HEK293 (cell line): ENCODE measurements at regions not wholly inside any gene's neighbourhood (a gene's known extent, or its start where the extent isn't known, plus 50 kb on each side); places are given as distances from the start of the nearest gene placed in this dataset.

Experiments
- CTCF ChIA-PET: fragments of 350-600 bp; formaldehyde crosslinking; extraction: SDS; loops from one replicate; lab custom pipeline; 2021; ENCODE audit warnings: antibody characterized with exemption; lab: Yijun Ruan, JAX
- POLR2A ChIA-PET: fragments of 300-600 bp; formaldehyde crosslinking; extraction: SDS; loops from one replicate; lab custom pipeline; 2020; ENCODE audit warnings: antibody characterized with exemption, inconsistent platforms; lab: Yijun Ruan, JAX
- H3K27ac ChIP-seq: fragments of 200-500 bp; sonication (Bioruptor generic); 2 replicates; pipeline ENCODE4 v1.5.1; 2014; ENCODE audit warnings: low read depth, low read length, control low read depth, inconsistent platforms; ENCODE audit errors: extremely low read depth
- H3K36me3 ChIP-seq, 2 experiments: fragments of 200-500 bp in 1 of 2; sonication (Bioruptor generic) in 1 of 2; 1 replicate in 1 of 2; 2 replicates in 1 of 2; pipeline ENCODE4 v1.5.1; 2014 to 2017; ENCODE audit warnings: inconsistent platforms in 2 of 2, low read length in 2 of 2; ENCODE audit not compliant: control insufficient read depth in 2 of 2, insufficient read depth in 1 of 2
- H3K4me1 ChIP-seq: fragments of 200-500 bp; sonication (Bioruptor generic); 2 replicates; pipeline ENCODE4 v1.5.1; 2014; ENCODE audit warnings: mild to moderate bottlenecking, low read length, inconsistent platforms; ENCODE audit not compliant: control insufficient read depth, insufficient read depth
- H3K4me3 ChIP-seq: 2 replicates; pipeline ENCODE4 v1.5.1; 2011; ENCODE audit warnings: low read depth, mild to moderate bottlenecking, control low read depth, low read length, moderate library complexity
- H3K9me3 ChIP-seq: fragments of 200-500 bp; sonication (Bioruptor generic); 2 replicates; pipeline ENCODE4 v1.5.1; 2014; ENCODE audit warnings: low read depth, low read length, inconsistent platforms; ENCODE audit not compliant: control insufficient read depth, insufficient read depth
- EGR2 ChIP-seq: fragments of 450-650 bp; formaldehyde crosslinking; IDR thresholded peaks from 2 replicates; pipeline ENCODE4 v1.5.1; 2016; ENCODE audit warnings: low read depth, missing biosample characterization, missing genetic modification characterization
- HOXA7 ChIP-seq: sonication (generic); formaldehyde crosslinking; IDR thresholded peaks from 2 replicates; pipeline ENCODE4 v1.8.1; 2022; ENCODE audit warnings: missing genetic modification reagents, borderline replicate concordance
- SP3 ChIP-seq: fragments of 450-650 bp; formaldehyde crosslinking; IDR thresholded peaks from 2 replicates; pipeline ENCODE4 v1.5.1; 2016; ENCODE audit warnings: missing biosample characterization, missing genetic modification characterization
- ZEB2 ChIP-seq: fragments of 450-650 bp; formaldehyde crosslinking; IDR thresholded peaks from 2 replicates; pipeline ENCODE4 v1.5.1; 2016; ENCODE audit warnings: missing biosample characterization, missing genetic modification characterization
- ZFP37 ChIP-seq: fragments of 450-650 bp; formaldehyde crosslinking; IDR thresholded peaks from 2 replicates; pipeline ENCODE4 v1.5.1; 2016; ENCODE audit warnings: missing biosample characterization, missing genetic modification characterization
- ZNF223 ChIP-seq: fragments of 450-650 bp; formaldehyde crosslinking; IDR thresholded peaks from 2 replicates; pipeline ENCODE4 v1.5.1; 2016; ENCODE audit warnings: missing biosample characterization, missing genetic modification characterization
- ZNF24 ChIP-seq: fragments of 450-650 bp; formaldehyde crosslinking; IDR thresholded peaks from 2 replicates; pipeline ENCODE4 v1.5.1; 2016; ENCODE audit warnings: missing biosample characterization, missing genetic modification characterization
- ZNF266 ChIP-seq: fragments of 450-650 bp; formaldehyde crosslinking; IDR thresholded peaks from 2 replicates; pipeline ENCODE4 v1.5.1; 2016; ENCODE audit warnings: missing biosample characterization, missing genetic modification characterization, low read depth
- ZNF416 ChIP-seq: fragments of 450-650 bp; formaldehyde crosslinking; IDR thresholded peaks from 2 replicates; pipeline ENCODE4 v1.5.1; 2016; ENCODE audit warnings: missing biosample characterization, missing genetic modification characterization
- ZNF529 ChIP-seq: fragments of 450-650 bp; formaldehyde crosslinking; IDR thresholded peaks from 2 replicates; pipeline ENCODE4 v1.5.1; 2017; ENCODE audit warnings: missing genetic modification characterization, missing biosample characterization; ENCODE audit not compliant: insufficient replicate concordance
- ZNF596 ChIP-seq: fragments of 450-650 bp; IDR thresholded peaks from 2 replicates; pipeline ENCODE4 v1.5.0; 2018; ENCODE audit warnings: missing biosample characterization, mild to moderate bottlenecking, missing genetic modification characterization, moderate library complexity
- ZNF600 ChIP-seq: fragments of 450-650 bp; formaldehyde crosslinking; IDR thresholded peaks from 2 replicates; pipeline ENCODE4 v1.5.1; 2016; ENCODE audit warnings: missing biosample characterization, missing genetic modification characterization
- TF ChIP-seq, protein P1 (sequence below): fragments of 450-650 bp; formaldehyde crosslinking; conservative IDR thresholded peaks from 2 replicates; pipeline ENCODE4 v1.5.1; 2016; ENCODE audit warnings: low read depth, missing biosample characterization, missing genetic modification characterization
- TF ChIP-seq, protein P2 (sequence below): fragments of 450-650 bp; formaldehyde crosslinking; IDR thresholded peaks from 2 replicates; pipeline ENCODE4 v1.5.1; 2016; ENCODE audit warnings: missing biosample characterization, missing genetic modification characterization
- TF ChIP-seq, protein P3 (sequence below): fragments of 450-650 bp; formaldehyde crosslinking; optimal IDR thresholded peaks from 2 replicates; pipeline ENCODE3; 2016; ENCODE audit warnings: missing biosample characterization, mild to moderate bottlenecking, missing genetic modification characterization
- TF ChIP-seq, protein P4 (sequence below): fragments of 450-650 bp; formaldehyde crosslinking; IDR thresholded peaks from 2 replicates; pipeline ENCODE4 v1.5.1; 2016; ENCODE audit warnings: missing biosample characterization, missing genetic modification characterization
- TF ChIP-seq, protein P5 (sequence below): fragments of 450-650 bp; formaldehyde crosslinking; conservative IDR thresholded peaks from 2 replicates; pipeline ENCODE4 v1.5.1; 2016; ENCODE audit warnings: low read depth, missing biosample characterization, missing genetic modification characterization

DNA sequence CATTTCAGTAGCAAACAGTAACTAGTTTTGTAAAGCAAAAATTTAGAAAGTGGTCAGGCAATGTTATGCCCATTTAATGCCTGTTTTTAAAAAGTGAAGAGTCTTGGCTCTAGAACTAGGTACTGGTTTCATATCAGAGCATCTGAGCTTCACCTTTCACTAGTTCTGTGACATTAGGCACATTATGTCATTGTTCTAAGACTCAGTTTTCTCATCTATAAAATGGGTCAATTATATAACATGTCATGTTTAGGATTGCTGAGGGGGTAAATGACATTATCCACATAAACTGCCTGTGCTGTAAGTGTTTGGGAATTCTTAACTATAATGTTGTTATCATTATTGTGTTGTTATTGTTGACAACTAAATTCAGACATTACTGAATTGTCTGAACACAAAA is 235.6 kb upstream of the ZC3H12C start (continued):
- no peak for TF ChIP-seq ZNF529 (tag by site-specific recombination)
- no peak for TF ChIP-seq SP3 (tag by site-specific recombination)
- TF ChIP-seq ZNF416 (tag by site-specific recombination) = no peak
- no peak for TF ChIP-seq HOXA7 (CRISPR knock-in tag)
- no peak for TF ChIP-seq ZEB2 (tag by site-specific recombination)
- TF ChIP-seq, all 188 proteins: peak for 0

DNA sequence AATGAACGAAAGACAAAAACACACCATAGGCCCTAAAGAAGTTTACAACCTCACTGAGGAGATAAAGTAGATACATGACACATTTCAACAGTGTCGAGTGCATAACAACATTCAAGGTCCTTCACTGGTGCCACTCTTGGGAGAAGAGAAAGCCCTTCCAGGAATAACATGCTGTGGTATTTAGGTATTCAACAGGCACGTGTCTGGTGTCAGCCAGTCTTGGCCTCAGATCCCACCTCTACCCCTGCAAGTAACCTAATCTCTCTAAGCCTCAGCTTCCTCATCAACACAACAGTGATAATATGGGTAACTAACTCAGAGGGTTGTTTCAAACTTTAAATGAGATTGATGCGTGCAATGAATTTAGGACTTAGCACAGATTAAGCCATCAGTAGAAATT is 235.0 kb upstream of the ZC3H12C start:
- no peak for TF ChIP-seq ZNF596 (tag by site-specific recombination)
- TF ChIP-seq, protein P1, sequence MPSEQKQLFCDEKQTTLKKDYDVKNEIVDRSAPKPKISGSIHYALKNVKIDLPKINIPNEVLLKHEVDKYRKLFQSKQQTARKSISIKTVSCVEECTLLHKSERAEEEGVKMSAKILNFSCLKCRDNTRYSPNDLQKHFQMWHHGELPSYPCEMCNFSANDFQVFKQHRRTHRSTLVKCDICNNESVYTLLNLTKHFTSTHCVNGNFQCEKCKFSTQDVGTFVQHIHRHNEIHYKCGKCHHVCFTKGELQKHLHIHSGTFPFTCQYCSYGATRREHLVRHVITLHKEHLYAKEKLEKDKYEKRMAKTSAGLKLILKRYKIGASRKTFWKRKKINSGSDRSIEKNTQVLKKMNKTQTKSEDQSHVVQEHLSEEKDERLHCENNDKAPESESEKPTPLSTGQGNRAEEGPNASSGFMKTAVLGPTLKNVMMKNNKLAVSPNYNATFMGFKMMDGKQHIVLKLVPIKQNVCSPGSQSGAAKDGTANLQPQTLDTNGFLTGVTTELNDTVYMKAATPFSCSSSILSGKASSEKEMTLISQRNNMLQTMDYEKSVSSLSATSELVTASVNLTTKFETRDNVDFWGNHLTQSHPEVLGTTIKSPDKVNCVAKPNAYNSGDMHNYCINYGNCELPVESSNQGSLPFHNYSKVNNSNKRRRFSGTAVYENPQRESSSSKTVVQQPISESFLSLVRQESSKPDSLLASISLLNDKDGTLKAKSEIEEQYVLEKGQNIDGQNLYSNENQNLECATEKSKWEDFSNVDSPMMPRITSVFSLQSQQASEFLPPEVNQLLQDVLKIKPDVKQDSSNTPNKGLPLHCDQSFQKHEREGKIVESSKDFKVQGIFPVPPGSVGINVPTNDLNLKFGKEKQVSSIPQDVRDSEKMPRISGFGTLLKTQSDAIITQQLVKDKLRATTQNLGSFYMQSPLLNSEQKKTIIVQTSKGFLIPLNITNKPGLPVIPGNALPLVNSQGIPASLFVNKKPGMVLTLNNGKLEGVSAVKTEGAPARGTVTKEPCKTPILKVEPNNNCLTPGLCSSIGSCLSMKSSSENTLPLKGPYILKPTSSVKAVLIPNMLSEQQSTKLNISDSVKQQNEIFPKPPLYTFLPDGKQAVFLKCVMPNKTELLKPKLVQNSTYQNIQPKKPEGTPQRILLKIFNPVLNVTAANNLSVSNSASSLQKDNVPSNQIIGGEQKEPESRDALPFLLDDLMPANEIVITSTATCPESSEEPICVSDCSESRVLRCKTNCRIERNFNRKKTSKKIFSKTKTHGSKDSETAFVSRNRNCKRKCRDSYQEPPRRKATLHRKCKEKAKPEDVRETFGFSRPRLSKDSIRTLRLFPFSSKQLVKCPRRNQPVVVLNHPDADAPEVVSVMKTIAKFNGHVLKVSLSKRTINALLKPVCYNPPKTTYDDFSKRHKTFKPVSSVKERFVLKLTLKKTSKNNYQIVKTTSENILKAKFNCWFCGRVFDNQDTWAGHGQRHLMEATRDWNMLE = no peak
- TF ChIP-seq ZNF600 (tag by site-specific recombination) = no peak
- TF ChIP-seq ZNF24 = no peak
- TF ChIP-seq, protein P2, sequence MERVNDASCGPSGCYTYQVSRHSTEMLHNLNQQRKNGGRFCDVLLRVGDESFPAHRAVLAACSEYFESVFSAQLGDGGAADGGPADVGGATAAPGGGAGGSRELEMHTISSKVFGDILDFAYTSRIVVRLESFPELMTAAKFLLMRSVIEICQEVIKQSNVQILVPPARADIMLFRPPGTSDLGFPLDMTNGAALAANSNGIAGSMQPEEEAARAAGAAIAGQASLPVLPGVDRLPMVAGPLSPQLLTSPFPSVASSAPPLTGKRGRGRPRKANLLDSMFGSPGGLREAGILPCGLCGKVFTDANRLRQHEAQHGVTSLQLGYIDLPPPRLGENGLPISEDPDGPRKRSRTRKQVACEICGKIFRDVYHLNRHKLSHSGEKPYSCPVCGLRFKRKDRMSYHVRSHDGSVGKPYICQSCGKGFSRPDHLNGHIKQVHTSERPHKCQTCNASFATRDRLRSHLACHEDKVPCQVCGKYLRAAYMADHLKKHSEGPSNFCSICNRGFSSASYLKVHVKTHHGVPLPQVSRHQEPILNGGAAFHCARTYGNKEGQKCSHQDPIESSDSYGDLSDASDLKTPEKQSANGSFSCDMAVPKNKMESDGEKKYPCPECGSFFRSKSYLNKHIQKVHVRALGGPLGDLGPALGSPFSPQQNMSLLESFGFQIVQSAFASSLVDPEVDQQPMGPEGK = no peak
- no peak for TF ChIP-seq ZNF223 (tag by site-specific recombination)
- TF ChIP-seq, protein P3, sequence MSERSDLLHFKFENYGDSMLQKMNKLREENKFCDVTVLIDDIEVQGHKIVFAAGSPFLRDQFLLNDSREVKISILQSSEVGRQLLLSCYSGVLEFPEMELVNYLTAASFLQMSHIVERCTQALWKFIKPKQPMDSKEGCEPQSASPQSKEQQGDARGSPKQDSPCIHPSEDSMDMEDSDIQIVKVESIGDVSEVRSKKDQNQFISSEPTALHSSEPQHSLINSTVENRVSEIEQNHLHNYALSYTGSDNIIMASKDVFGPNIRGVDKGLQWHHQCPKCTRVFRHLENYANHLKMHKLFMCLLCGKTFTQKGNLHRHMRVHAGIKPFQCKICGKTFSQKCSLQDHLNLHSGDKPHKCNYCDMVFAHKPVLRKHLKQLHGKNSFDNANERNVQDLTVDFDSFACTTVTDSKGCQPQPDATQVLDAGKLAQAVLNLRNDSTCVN (tag by site-specific recombination) = no peak
- no peak for TF ChIP-seq ZNF266 (tag by site-specific recombination)
- TF ChIP-seq ZFP37 (tag by site-specific recombination) = no peak
- TF ChIP-seq, protein P4, sequence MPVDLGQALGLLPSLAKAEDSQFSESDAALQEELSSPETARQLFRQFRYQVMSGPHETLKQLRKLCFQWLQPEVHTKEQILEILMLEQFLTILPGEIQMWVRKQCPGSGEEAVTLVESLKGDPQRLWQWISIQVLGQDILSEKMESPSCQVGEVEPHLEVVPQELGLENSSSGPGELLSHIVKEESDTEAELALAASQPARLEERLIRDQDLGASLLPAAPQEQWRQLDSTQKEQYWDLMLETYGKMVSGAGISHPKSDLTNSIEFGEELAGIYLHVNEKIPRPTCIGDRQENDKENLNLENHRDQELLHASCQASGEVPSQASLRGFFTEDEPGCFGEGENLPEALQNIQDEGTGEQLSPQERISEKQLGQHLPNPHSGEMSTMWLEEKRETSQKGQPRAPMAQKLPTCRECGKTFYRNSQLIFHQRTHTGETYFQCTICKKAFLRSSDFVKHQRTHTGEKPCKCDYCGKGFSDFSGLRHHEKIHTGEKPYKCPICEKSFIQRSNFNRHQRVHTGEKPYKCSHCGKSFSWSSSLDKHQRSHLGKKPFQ (tag by site-specific recombination) = no peak
- TF ChIP-seq, protein P5, sequence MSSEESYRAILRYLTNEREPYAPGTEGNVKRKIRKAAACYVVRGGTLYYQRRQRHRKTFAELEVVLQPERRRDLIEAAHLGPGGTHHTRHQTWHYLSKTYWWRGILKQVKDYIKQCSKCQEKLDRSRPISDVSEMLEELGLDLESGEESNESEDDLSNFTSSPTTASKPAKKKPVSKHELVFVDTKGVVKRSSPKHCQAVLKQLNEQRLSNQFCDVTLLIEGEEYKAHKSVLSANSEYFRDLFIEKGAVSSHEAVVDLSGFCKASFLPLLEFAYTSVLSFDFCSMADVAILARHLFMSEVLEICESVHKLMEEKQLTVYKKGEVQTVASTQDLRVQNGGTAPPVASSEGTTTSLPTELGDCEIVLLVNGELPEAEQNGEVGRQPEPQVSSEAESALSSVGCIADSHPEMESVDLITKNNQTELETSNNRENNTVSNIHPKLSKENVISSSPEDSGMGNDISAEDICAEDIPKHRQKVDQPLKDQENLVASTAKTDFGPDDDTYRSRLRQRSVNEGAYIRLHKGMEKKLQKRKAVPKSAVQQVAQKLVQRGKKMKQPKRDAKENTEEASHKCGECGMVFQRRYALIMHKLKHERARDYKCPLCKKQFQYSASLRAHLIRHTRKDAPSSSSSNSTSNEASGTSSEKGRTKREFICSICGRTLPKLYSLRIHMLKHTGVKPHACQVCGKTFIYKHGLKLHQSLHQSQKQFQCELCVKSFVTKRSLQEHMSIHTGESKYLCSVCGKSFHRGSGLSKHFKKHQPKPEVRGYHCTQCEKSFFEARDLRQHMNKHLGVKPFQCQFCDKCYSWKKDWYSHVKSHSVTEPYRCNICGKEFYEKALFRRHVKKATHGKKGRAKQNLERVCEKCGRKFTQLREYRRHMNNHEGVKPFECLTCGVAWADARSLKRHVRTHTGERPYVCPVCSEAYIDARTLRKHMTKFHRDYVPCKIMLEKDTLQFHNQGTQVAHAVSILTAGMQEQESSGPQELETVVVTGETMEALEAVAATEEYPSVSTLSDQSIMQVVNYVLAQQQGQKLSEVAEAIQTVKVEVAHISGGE = no peak
- no peak for TF ChIP-seq EGR2
- H3K4me1 ChIP-seq = no peaks in the 10 kb centered on the region
- H3K4me3 ChIP-seq = no peak overlapping the region
- ChIA-PET POLR2A (no interaction called here), CTCF (interaction anchor here (3.9 kb wide), 1 partner anchor 81 kb away, joined by 23 read pairs; no protein-coding TSS in a partner anchor)
- no peaks in the 10 kb centered on the region for H3K9me3 ChIP-seq
- H3K27ac ChIP-seq = no peak overlapping the region
- no peaks in the 10 kb centered on the region for H3K36me3 ChIP-seq
